ENCODE measurements at regions not wholly inside any gene's neighbourhood (a gene's known extent, or its start where the extent isn't known, plus 50 kb on each side); places are given as distances from the start of the nearest gene placed in this dataset.
A peak's percentile ranks its signal among the peaks of the same experiment; 100 is the strongest.

DNA sequence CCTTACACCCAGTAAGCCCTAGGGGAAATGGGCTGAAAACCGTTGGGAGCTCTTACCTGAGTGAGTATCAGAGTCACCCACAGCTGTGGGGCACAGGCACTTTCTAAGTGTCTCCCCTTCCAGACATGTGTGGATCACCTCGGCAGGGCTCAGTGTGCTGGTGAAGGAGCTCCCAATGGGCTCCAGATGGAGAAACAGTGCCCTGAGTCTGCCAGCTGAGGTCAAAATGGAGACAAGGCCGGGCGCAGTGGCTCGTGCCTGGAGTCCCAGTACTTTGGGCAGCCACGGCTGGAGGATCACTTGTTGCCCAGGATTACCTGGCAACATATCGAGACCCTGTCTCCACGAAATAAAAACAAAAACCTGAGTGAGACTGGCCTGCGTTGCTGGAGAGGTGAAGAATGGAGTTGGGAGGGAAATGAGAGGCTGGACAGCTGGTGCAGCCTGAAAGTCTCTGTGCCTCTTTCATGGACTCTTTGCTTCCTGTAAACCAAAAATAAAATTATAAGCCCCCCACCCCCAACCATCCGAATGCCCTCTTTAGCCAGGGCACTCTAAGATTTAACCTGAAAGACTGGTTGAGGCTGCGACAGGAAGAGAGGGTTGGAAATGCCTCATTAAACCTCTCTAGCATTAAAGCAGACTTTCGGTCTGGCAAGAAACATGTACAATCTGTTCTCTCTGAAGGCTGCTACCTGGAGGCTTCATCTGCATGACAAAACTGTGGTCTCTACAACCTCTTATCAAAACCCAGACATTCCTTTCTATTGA, 111.8 kb downstream of the SNX19 start:
- DNase-seq (ENCODE audit: low read depth): no peak

DNA sequence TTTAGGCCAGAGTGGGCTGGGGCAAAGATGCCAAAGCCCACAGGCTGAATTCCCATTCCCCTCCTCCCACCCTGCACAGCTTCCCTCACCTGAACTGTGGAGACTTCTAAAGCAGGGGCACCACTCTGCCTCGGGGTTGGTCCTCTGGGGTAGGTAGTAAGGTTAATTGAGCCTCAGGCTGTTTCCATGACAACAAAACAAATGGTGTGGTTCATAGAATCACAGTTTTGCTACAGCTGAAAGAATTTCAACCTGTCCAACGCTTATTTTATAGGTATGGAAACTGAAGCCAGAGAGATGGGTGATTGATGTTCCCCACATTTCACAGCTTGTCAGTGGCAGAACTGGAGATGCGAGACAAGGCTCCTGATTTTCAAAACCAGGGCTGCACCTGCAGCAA, 109.5 kb downstream of the SNX19 start:
- DNase-seq (ENCODE audit: low read depth): no peak

DNA sequence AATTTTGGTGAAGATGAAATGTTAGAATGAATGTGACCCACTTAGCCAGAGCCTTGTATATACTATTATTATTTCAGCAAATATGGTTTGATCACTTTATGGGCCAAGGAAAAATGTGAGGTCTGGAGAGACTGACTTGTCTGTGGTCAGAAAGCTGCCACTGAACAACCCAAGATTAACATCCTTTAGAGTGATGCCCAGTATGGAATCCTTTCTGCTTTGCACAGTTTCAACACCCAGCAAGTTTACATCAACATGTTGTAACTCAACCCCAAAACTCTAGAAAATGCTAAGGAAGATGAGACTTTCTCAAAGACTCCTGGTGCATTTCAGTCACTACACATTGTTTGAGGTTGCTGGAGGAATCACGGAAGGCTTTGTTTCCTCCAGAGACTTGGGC, 107.7 kb downstream of the SNX19 start:
- DNase-seq (ENCODE audit: low read depth): peak; percentile 64

DNA sequence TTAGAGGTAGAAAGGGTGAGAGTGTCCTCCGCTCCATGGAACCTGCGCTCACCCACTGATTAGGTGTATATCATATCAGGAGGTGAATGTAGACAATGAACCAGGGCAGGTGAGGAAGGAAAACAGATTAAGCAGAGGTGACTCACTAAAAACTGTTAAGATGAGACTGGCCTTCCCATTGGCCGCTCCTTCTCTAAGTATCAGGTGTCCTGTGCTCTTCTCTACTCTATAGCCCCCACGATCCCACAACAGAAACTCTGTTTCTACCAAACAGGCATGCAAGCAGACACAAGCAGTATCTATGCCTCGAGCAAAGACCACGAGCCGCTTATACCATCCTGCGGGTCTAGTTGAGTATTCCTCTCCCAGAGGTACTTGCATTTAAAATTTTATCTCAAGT, 103.1 kb downstream of the SNX19 start:
- no peak for DNase-seq (ENCODE audit: low read depth)

DNA sequence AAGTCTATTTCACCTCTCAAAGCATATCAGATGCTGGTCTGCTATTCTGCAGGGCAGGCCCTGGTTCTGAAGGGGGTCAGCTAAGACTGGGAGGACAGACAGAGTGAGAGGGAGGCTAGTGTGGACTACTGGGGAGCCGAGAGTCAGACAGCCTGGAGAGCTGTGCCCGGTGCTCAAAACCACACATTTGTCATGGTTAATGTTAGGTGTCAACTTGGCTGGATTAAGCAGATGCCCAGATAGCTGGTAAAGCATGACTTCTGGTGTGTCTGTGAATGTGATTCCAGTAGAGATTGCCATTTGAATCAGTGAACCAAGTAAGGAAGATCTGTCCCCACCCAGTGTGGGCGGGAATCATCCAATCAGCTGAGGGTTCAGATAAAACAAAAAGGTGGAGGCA, 102.6 kb downstream of the SNX19 start:
- DNase-seq (ENCODE audit: low read depth): no peak

DNA sequence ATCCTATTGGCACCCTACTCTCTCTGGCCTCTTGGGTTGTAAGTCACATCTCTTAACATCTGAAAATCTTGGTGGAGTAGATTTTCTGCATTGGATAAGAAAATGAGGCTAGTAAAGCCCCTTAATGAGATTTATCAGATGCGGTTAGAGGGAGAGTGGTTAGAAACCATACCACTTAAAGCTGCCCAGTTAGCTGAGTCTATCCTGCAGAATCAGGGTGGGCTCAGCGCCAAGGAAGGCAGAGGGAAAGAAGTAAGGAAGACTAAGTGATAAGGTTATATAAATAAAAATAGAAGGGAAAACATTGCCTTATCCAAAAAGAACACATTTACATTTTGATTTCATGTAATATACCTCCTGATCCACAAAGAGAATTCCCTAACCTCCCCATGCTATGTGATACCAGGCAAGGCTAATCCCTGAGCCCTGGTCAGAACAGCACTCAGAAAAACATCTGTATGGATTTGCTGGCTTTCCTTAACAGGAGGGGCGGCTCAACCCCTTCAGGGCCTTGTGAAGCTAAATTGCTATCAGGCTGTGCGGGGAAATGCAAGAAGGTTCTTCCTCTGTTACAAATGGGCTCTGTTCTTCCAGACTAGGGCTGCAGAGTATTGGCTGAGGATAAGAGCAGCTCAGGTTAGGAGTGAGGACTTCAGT, 101.7 kb downstream of the SNX19 start:
- no peak for DNase-seq (ENCODE audit: low read depth)

DNA sequence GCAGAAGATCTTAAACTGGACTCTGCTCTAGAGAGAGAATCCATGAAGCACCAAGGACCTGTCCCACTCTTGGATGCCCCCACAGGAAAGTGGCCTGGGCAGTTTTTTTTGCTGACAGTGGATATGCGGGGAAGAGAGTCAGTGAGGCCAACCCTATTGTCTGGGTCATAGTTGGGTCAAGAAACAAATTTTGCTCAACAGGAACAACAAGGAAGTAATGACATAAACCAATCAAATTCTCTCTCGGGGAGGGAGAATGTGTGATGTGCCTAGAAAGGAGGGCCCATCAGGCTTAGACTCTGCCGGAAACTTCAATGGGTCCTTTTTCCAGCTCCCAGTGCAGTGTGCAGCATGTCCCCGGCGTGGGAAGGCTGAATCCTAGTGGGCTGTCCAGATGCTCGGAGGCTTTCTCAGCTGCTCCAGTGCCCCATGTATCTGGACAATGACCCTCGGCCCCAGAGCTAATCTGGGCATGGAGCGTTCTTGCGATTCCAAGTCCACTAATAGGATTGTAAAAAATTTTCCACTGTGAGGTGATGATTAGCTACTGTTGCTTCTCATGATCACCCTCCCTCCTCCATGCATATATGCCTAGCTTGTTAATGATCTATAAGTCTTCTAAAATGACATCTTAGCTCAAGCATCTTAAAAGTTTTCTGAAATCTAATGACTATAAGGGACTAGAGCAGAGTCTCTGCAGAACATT, 101.0 kb downstream of the SNX19 start:
- DNase-seq (ENCODE audit: low read depth): no peak

DNA sequence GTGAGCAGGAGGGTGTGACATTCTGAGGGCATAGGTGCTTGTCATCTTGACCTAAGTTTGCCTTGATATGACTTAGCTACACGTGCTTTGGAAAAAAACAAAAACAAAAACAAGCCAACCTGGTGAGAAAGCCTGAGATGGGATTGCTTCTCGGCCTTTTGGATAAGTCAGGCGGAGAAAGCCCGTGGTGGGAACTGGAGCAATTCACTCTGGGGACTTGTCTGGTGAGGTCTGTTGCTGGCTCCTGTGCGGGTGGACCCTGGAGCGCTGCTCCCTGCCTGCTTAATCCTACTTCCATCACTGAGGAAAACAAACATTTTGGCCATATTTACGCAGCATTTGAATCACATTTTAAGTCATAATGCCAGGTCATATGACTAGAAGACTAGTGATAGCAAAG, 100.3 kb downstream of the SNX19 start:
- DNase-seq (ENCODE audit: low read depth): no peak

DNA sequence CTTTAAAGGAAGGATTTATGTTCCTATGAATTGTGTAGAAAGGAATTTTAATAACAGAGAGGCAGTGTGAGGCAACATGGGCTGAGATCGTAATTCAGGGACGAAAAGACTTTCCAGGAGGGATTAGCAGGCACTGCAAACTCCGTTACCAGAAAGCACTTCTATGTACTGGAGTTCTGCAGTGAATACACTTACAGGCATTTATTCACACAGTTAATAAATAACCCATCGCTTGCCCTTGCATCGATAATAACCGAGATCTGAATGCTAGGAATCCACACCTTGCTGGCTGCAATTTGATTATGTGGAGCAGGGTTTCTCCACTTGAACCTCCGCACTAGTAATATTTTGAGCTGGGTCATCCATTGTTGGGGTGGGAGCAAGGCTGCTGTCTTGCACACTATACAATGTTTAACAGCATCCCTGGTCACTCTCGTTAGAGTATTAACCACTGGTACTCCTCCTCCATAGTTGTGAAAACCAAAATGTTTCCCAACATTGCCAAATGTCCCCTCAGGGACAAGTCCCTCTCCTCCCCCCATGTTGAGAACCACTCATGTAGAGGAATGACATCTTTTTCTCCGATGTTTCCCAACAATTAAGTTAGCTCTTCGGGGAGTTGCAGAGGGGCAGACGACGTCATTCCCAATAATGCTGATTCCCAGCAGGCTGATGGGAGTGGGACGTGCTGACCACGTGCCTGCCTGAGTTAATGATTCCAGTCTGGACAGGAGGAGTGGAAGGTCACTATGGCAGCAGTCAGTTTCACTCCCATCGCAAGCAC, 99.5 kb downstream of the SNX19 start:
- DNase-seq (ENCODE audit: low read depth): no peak

DNA sequence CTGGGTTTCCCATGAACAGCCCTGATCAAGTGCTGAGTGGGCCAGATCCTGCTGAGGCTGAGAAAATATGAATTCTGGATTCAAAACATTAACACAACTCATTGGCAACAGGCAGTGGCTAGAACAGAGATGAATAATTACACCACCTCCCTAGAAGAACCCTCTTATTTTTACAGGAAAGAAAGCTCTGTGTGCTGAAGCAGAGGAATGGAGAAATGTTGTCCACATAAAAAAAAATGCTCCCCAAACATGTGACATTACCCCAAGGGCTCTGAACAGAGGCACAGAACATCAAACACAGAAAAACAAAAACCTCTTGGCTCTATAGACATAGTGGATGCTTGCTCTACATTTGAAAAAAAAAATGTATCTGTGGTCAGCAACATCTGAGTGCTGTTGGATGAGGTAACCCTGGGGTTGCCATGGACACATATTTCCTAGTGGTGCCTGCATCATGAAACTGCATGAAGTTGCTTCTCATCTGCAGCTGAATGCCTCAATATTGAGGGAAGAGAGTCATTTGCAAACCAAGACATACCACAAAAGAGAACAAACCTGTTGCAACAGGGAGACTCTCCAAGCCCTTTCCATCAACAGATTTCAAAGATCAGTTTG, 98.8 kb downstream of the SNX19 start:
- DNase-seq (ENCODE audit: low read depth): peak; percentile 80

DNA sequence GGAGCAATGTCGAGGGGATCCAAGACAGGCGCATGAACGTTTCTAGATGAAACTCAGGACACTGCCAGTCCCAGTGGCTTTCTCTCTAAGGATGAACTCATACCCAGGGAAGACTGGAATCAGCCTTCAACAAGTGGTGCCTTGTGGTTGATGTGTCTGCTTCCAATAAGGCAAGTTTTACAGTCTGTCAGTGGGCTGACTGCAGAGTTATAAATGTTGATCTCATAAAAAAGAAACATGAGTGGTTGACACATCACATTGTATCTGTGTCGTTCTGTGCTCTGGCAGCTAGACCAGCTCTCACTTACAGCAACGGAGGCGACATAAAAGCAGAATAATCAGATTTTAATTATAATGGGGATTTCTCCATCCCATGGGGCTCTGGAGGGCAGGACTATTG, 96.7 kb downstream of the SNX19 start:
- peak; percentile 68 for DNase-seq (ENCODE audit: low read depth)

All from EH (cell line).